ENCODE measurements at regions not wholly inside any gene's neighbourhood (a gene's known extent, or its start where the extent isn't known, plus 50 kb on each side); places are given as distances from the start of the nearest gene placed in this dataset.
A peak's percentile ranks its signal among the peaks of the same experiment; 100 is the strongest.

DNA sequence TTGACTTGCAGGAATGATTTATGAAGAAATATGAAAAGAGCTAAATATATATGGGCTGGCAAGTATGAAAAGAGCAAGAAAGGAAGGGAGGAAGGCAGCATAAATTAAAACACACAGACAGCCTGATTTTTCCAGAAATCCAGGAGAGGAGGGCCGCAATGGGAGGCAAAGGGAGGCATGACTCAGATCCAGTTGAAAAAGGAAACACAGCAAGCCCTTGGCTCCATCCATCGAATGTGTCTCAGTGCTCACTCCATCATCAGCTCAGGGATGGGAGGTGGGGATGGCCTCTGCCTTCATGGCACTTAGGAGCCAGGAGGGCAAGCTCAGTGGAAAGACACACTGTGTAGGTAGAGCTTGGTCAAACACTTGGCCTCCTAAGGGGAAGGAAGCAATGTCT is 75.7 kb upstream of the PDZD8 start:
- no peak overlapping the region for H3K4me3 ChIP-seq (ENCODE audit: low read depth, low read length, poor library complexity, severe bottlenecking)
- intact Hi-C loops (cut with micrococcal nuclease; ENCODE audit: unreplicated experiment), result no loop called here
- BruUV-seq (replicated peaks), result no TSS peak
- peaks cover 6% of the 10 kb centered on the region for H3K27me3 ChIP-seq (replicated peaks; ENCODE audit: insufficient read depth, low read depth, low read length, poor library complexity)
- TF ChIP-seq EZH2 (IDR thresholded peaks at IDR 0.05; ENCODE audit: borderline replicate concordance, low read depth, low read length, poor library complexity, severe bottlenecking) (no peak), CTCF (conservative IDR thresholded peaks at IDR 0.05; ENCODE audit: low read depth, low read length) (no peak)
- no peak overlapping the region for H3K27ac ChIP-seq (ENCODE audit: low read depth, low read length, poor library complexity, severe bottlenecking)
- H3K9me3 ChIP-seq (ENCODE audit: low read depth, low read length, poor library complexity, severe bottlenecking), result no peaks in the 10 kb centered on the region
- DNase-seq (ENCODE audit: low spot score), result no peak
- H3K4me1 ChIP-seq (ENCODE audit: insufficient read depth, low read length, poor library complexity, severe bottlenecking), result no peaks in the 10 kb centered on the region
- CTCF ChIA-PET, result interaction anchor here (1.6 kb wide), 1 partner anchor 8 kb away, joined by 6 read pairs; no protein-coding TSS in a partner anchor
- H3K36me3 ChIP-seq (ENCODE audit: insufficient read depth, low read length, poor library complexity, severe bottlenecking), result no peaks in the 10 kb centered on the region
- POLR2A ChIA-PET (ENCODE audit: low non-redundant PET), result no interaction called here

DNA sequence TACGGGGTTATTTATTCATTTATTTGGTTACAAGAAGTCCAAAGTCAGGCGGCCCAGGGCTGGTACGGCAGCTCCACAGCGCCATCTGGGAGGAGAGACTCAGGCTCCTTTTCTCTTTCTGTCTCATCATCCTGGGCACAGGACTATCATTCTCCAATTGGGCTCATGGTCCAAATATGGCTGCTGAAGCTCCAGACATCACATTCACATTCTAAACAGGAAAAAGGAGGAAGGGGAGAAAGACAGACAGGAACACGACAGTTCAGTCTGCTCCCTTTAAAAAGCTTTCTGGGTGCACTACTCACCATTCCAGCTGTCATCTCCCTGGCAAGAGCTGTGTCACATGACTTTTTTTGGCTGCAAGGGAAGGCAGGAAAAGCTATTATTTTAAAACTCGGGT is 74.4 kb upstream of the PDZD8 start:
- TF ChIP-seq CTCF (conservative IDR thresholded peaks at IDR 0.05; ENCODE audit: low read depth, low read length) (0 out of 2 replicates have a peak, but pooled peaks have one; percentile 32), EZH2 (IDR thresholded peaks at IDR 0.05; ENCODE audit: borderline replicate concordance, low read depth, low read length, poor library complexity, severe bottlenecking) (no peak)
- Histone ChIP-seq H3K4me1 (ENCODE audit: insufficient read depth, low read length, poor library complexity, severe bottlenecking) (no peaks in the 10 kb centered on the region), H3K36me3 (ENCODE audit: insufficient read depth, low read length, poor library complexity, severe bottlenecking) (no peaks in the 10 kb centered on the region), H3K27ac (ENCODE audit: low read depth, low read length, poor library complexity, severe bottlenecking) (no peak overlapping the region), H3K27me3 (replicated peaks; ENCODE audit: insufficient read depth, low read depth, low read length, poor library complexity) (peaks cover 8% of the 10 kb centered on the region), H3K4me3 (ENCODE audit: low read depth, low read length, poor library complexity, severe bottlenecking) (no peak overlapping the region), H3K9me3 (ENCODE audit: low read depth, low read length, poor library complexity, severe bottlenecking) (no peaks in the 10 kb centered on the region)
- POLR2A ChIA-PET (ENCODE audit: low non-redundant PET), result no interaction called here
- no TSS peak for BruUV-seq (replicated peaks)
- CTCF ChIA-PET, result no interaction called here
- intact Hi-C loops (cut with micrococcal nuclease; ENCODE audit: unreplicated experiment), result no loop called here
- DNase-seq (ENCODE audit: low spot score), result no peak

DNA sequence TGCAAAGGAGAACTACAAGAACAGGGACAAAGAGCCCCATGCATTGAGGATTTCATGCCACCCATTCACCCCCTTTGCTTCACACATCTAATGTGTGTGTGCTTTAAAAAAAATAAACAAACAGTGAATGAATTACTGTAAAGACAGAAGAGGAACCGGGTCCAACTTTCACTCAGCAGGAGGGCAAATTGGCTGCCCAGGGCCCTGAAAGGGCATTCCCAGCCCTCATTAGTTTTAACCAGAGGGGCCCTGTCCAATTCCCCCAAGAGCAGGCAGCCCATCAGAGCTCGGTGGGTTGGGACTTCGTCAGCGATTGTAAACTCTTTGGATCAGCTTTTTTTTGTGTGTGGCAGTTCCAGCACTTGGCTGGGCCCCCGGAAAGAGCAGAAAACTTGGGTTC is 73.6 kb upstream of the PDZD8 start:
- Histone ChIP-seq H3K27me3 (replicated peaks; ENCODE audit: insufficient read depth, low read depth, low read length, poor library complexity) (peaks cover 8% of the 10 kb centered on the region), H3K27ac (ENCODE audit: low read depth, low read length, poor library complexity, severe bottlenecking) (no peak overlapping the region), H3K36me3 (ENCODE audit: insufficient read depth, low read length, poor library complexity, severe bottlenecking) (no peaks in the 10 kb centered on the region), H3K9me3 (ENCODE audit: low read depth, low read length, poor library complexity, severe bottlenecking) (no peaks in the 10 kb centered on the region), H3K4me1 (ENCODE audit: insufficient read depth, low read length, poor library complexity, severe bottlenecking) (no peaks in the 10 kb centered on the region), H3K4me3 (ENCODE audit: low read depth, low read length, poor library complexity, severe bottlenecking) (no peak overlapping the region)
- DNase-seq (ENCODE audit: low spot score), result no peak
- POLR2A ChIA-PET (ENCODE audit: low non-redundant PET), result no interaction called here
- TF ChIP-seq EZH2 (IDR thresholded peaks at IDR 0.05; ENCODE audit: borderline replicate concordance, low read depth, low read length, poor library complexity, severe bottlenecking) (no peak), CTCF (conservative IDR thresholded peaks at IDR 0.05; ENCODE audit: low read depth, low read length) (no peak)
- CTCF ChIA-PET, result no interaction called here
- BruUV-seq (replicated peaks), result no TSS peak
- intact Hi-C loops (cut with micrococcal nuclease; ENCODE audit: unreplicated experiment), result no loop called here

Measured in A673 (cell line).